ENCODE measurements at regions not wholly inside any gene's neighbourhood (a gene's known extent, or its start where the extent isn't known, plus 50 kb on each side); places are given as distances from the start of the nearest gene placed in this dataset.

- Histone ChIP-seq H3K36me3 (ENCODE audit: control insufficient read depth in 1 of 2, insufficient read depth in 2 of 2, low read length in 2 of 2) (no peaks in the 10 kb centered on the region), H2AFZ (ENCODE audit: low read depth, low read length, poor library complexity, severe bottlenecking) (no peak overlapping the region), H3K4me2 (ENCODE audit: low read length) (no peak overlapping the region), H3K4me3 (replicated peaks in 1 of 2; ENCODE audit: low read depth in 1 of 2, low read length in 2 of 2) (no peak overlapping the region), H3K27me3 (ENCODE audit: insufficient read depth, low read length) (peaks cover 17% of the 10 kb centered on the region; the same call in 1 of the 2 replicates), H4K20me1 (ENCODE audit: insufficient read depth) (no peaks in the 10 kb centered on the region), H3K9me2 (ENCODE audit: insufficient read depth) (no peaks in the 10 kb centered on the region), H3K9ac (ENCODE audit: low read length) (no peak overlapping the region), H3K79me2 (ENCODE audit: insufficient read depth, low read length) (no peaks in the 10 kb centered on the region), H3K4me1 (ENCODE audit: control insufficient read depth in 1 of 2, insufficient read depth in 2 of 2, low read length in 2 of 2) (no peaks in the 10 kb centered on the region), H3K27ac (ENCODE audit: low read depth, low read length) (no peak overlapping the region), H3K9me3 (ENCODE audit: control insufficient read depth in 1 of 2, insufficient read depth in 1 of 2, low read depth in 1 of 2, low read length in 2 of 2) (no peaks in the 10 kb centered on the region)
- DNase-seq (ENCODE audit: low read depth, low spot score): no peak
- intact Hi-C loops (cut with micrococcal nuclease): no loop called here
- no peak for ATAC-seq
- BruUV-seq (replicated peaks): no TSS peak
- ChIA-PET POLR2A (no interaction called here), CTCF (no interaction called here), RAD21 (ENCODE audit: low non-redundant PET in 1 of 2, low total read pairs in 2 of 2, uncharacterized antibody in 2 of 2, unreplicated experiment in 2 of 2) (no interaction called here)
- TF ChIP-seq ELF1 (IDR thresholded peaks at IDR 0.05; ENCODE audit: borderline replicate concordance, low read depth): no peak
These were observed 308.1 kb downstream of the CTH start for GRCh38 chr1:70719154-70719553.

GRCh38 chr1:70720109-70720508 lies 309.0 kb downstream of the CTH start:
- no peaks in the 10 kb centered on the region for H3K79me2 ChIP-seq (ENCODE audit: insufficient read depth, low read length)
- no peaks in the 10 kb centered on the region for H3K9me2 ChIP-seq (ENCODE audit: insufficient read depth)
- ChIA-PET RAD21 (ENCODE audit: low non-redundant PET in 1 of 2, low total read pairs in 2 of 2, uncharacterized antibody in 2 of 2, unreplicated experiment in 2 of 2) (no interaction called here), CTCF (no interaction called here), POLR2A (no interaction called here)
- H2AFZ ChIP-seq (ENCODE audit: low read depth, low read length, poor library complexity, severe bottlenecking): no peak overlapping the region
- ATAC-seq (no peak), DNase-seq (ENCODE audit: low read depth, low spot score) (no peak)
- H4K20me1 ChIP-seq (ENCODE audit: insufficient read depth): no peaks in the 10 kb centered on the region
- H3K9ac ChIP-seq (ENCODE audit: low read length): no peak overlapping the region
- 0 out of 2 replicates have a peak, but pooled peaks cover 10% of the 10 kb centered on the region for H3K27me3 ChIP-seq (ENCODE audit: insufficient read depth, low read length)
- TF ChIP-seq EZH2 (IDR thresholded peaks at IDR 0.05) (no peak), REST (IDR thresholded peaks at IDR 0.05; ENCODE audit: low read depth) (no peak), CBX3 (IDR thresholded peaks at IDR 0.05; ENCODE audit: low read depth) (no peak), ATF3 (IDR thresholded peaks at IDR 0.05) (no peak), ZNF274 (IDR thresholded peaks at IDR 0.05; ENCODE audit: low read depth, low read length) (no peak), POLR2A (IDR thresholded peaks at IDR 0.05; ENCODE audit: borderline replicate concordance, extremely low read depth, insufficient read depth, insufficient read length) (no peak), POLR2AphosphoS5 (IDR thresholded peaks at IDR 0.05; ENCODE audit: low read depth, low read length) (no peak), ZFX (IDR thresholded peaks at IDR 0.05) (no peak), SRF (IDR thresholded peaks at IDR 0.05; ENCODE audit: low read depth) (no peak), ZBTB33 (IDR thresholded peaks at IDR 0.05; ENCODE audit: extremely low read depth, insufficient replicate concordance, low read length) (no peak), ELF1 (IDR thresholded peaks at IDR 0.05; ENCODE audit: borderline replicate concordance, low read depth) (no peak), FOSL1 (IDR thresholded peaks at IDR 0.05; ENCODE audit: low read depth) (no peak), TCF7L2 (IDR thresholded peaks at IDR 0.05; ENCODE audit: borderline replicate concordance, extremely low read depth, insufficient read depth, insufficient read length) (no peak), EZH2phosphoT487 (IDR thresholded peaks at IDR 0.05; ENCODE audit: borderline replicate concordance) (no peak), EGR1 (IDR thresholded peaks at IDR 0.05; ENCODE audit: low read depth) (no peak), JUND (IDR thresholded peaks at IDR 0.05) (no peak), YY1 (IDR thresholded peaks at IDR 0.05; ENCODE audit: extremely low read depth, insufficient replicate concordance, low read depth, low read length) (no peak)
- H3K4me2 ChIP-seq (ENCODE audit: low read length): no peak overlapping the region
- no peaks in the 10 kb centered on the region for H3K36me3 ChIP-seq (ENCODE audit: control insufficient read depth in 1 of 2, insufficient read depth in 2 of 2, low read length in 2 of 2)
- no peak overlapping the region for H3K27ac ChIP-seq (ENCODE audit: low read depth, low read length)
- BruUV-seq (replicated peaks): no TSS peak
- H3K4me3 ChIP-seq (replicated peaks in 1 of 2; ENCODE audit: low read depth in 1 of 2, low read length in 2 of 2): no peak overlapping the region
- intact Hi-C loops (cut with micrococcal nuclease): no loop called here
- no peaks in the 10 kb centered on the region for H3K9me3 ChIP-seq (ENCODE audit: control insufficient read depth in 1 of 2, insufficient read depth in 1 of 2, low read depth in 1 of 2, low read length in 2 of 2)
- H3K4me1 ChIP-seq (ENCODE audit: control insufficient read depth in 1 of 2, insufficient read depth in 2 of 2, low read length in 2 of 2): no peaks in the 10 kb centered on the region

Measured in HCT116 (cell line).